Neuron (in vitro differentiated cells): ENCODE measurements at regions not wholly inside any gene's neighbourhood (a gene's known extent, or its start where the extent isn't known, plus 50 kb on each side); places are given as distances from the start of the nearest gene placed in this dataset.
"Not testable (repeated sequence)": the region's sequence is repeated elsewhere in the genome, so short reads cannot be mapped to it uniquely, and the experiment has no call there.

ENCODE experiments used
- H2AFZ ChIP-seq: one replicate; pipeline ENCODE4 v1.6.1; 2013; ENCODE audit warnings: low read depth, mild to moderate bottlenecking, inconsistent platforms, low read length, moderate library complexity
- H3K27me3 ChIP-seq: one replicate; pipeline ENCODE4 v1.6.1; 2013; ENCODE audit warnings: low read length; ENCODE audit not compliant: insufficient read depth
- H3K36me3 ChIP-seq: one replicate; pipeline ENCODE4 v1.6.1; 2013; ENCODE audit warnings: low read length; ENCODE audit not compliant: insufficient read depth
- H3K4me1 ChIP-seq: one replicate; pipeline ENCODE4 v1.6.1; 2013; ENCODE audit warnings: low read length; ENCODE audit not compliant: insufficient read depth
- H3K4me3 ChIP-seq: 2 replicates; pipeline ENCODE4 v1.5.1; 2013; ENCODE audit warnings: mild to moderate bottlenecking, low read length, moderate library complexity
- H3K9me3 ChIP-seq: one replicate; pipeline ENCODE4 v1.6.1; 2013; ENCODE audit warnings: low read length

GRCh38 chr1:78289603-78290002, 201.2 kb upstream of the PTGFR start:
- no peaks in the 10 kb centered on the region for H3K4me1 ChIP-seq
- no peak overlapping the region for H3K4me3 ChIP-seq
- no peak overlapping the region for H2AFZ ChIP-seq
- no peaks in the 10 kb centered on the region for H3K36me3 ChIP-seq
- no peaks in the 10 kb centered on the region for H3K9me3 ChIP-seq
- H3K27me3 ChIP-seq: no peaks in the 10 kb centered on the region

- no peaks in the 10 kb centered on the region for H3K27me3 ChIP-seq
- no peak overlapping the region for H3K4me3 ChIP-seq
- H3K9me3 ChIP-seq: no peaks in the 10 kb centered on the region
- no peaks in the 10 kb centered on the region for H3K4me1 ChIP-seq
- no peak overlapping the region for H2AFZ ChIP-seq
- H3K36me3 ChIP-seq: no peaks in the 10 kb centered on the region
Observed at GRCh38 chr1:78291418-78291817, 199.4 kb upstream of the PTGFR start.

- H3K9me3 ChIP-seq: no peaks in the 10 kb centered on the region
- H3K36me3 ChIP-seq: no peaks in the 10 kb centered on the region
- no peak overlapping the region for H2AFZ ChIP-seq
- no peak overlapping the region for H3K4me3 ChIP-seq
- H3K27me3 ChIP-seq: no peaks in the 10 kb centered on the region
- no peaks in the 10 kb centered on the region for H3K4me1 ChIP-seq
Observed at GRCh38 chr1:78291872-78292271, 198.9 kb upstream of the PTGFR start.

- Histone ChIP-seq H3K4me1 (no peaks in the 10 kb centered on the region), H3K9me3 (no peaks in the 10 kb centered on the region), H2AFZ (no peak overlapping the region), H3K36me3 (no peaks in the 10 kb centered on the region), H3K4me3 (no peak overlapping the region), H3K27me3 (no peaks in the 10 kb centered on the region)
Observed at GRCh38 chr1:78292361-78292760, 198.4 kb upstream of the PTGFR start.

- no peak overlapping the region for H3K4me3 ChIP-seq
- no peaks in the 10 kb centered on the region for H3K9me3 ChIP-seq
- no peaks in the 10 kb centered on the region for H3K27me3 ChIP-seq
- no peaks in the 10 kb centered on the region for H3K4me1 ChIP-seq
- H2AFZ ChIP-seq: no peak overlapping the region
- no peaks in the 10 kb centered on the region for H3K36me3 ChIP-seq
Observed at GRCh38 chr1:78297836-78298235, 192.9 kb upstream of the PTGFR start.

- Histone ChIP-seq H3K4me3 (no peak overlapping the region), H3K36me3 (no peaks in the 10 kb centered on the region), H3K9me3 (no peaks in the 10 kb centered on the region), H2AFZ (no peak overlapping the region), H3K27me3 (no peaks in the 10 kb centered on the region), H3K4me1 (no peaks in the 10 kb centered on the region)
Observed at GRCh38 chr1:78298349-78298748, 192.4 kb upstream of the PTGFR start.

GRCh38 chr1:78301141-78301540, 189.6 kb upstream of the PTGFR start:
- no peak overlapping the region for H3K4me3 ChIP-seq

GRCh38 chr1:78303620-78304019, 187.2 kb upstream of the PTGFR start:
- no peak overlapping the region for H2AFZ ChIP-seq
- H3K36me3 ChIP-seq: no peaks in the 10 kb centered on the region
- H3K27me3 ChIP-seq: no peaks in the 10 kb centered on the region
- H3K4me1 ChIP-seq: no peaks in the 10 kb centered on the region
- H3K4me3 ChIP-seq: no peak overlapping the region
- no peaks in the 10 kb centered on the region for H3K9me3 ChIP-seq

More at GRCh38 chr1:78301141-78301540, 189.6 kb upstream of the PTGFR start:
- H3K36me3 ChIP-seq: no peaks in the 10 kb centered on the region
- no peaks in the 10 kb centered on the region for H3K27me3 ChIP-seq
- H3K9me3 ChIP-seq: no peaks in the 10 kb centered on the region
- H2AFZ ChIP-seq: no peak overlapping the region
- H3K4me1 ChIP-seq: no peaks in the 10 kb centered on the region

GRCh38 chr1:78304341-78304740, 186.4 kb upstream of the PTGFR start:
- H2AFZ ChIP-seq: no peak overlapping the region
- no peaks in the 10 kb centered on the region for H3K9me3 ChIP-seq

GRCh38 chr1:78304761-78305160, 186.0 kb upstream of the PTGFR start:
- H3K27me3 ChIP-seq: no peaks in the 10 kb centered on the region
- H3K4me3 ChIP-seq: no peak overlapping the region
- H3K9me3 ChIP-seq: no peaks in the 10 kb centered on the region

More at GRCh38 chr1:78304341-78304740, 186.4 kb upstream of the PTGFR start:
- H3K4me3 ChIP-seq: no peak overlapping the region
- no peaks in the 10 kb centered on the region for H3K27me3 ChIP-seq
- no peaks in the 10 kb centered on the region for H3K36me3 ChIP-seq
- no peaks in the 10 kb centered on the region for H3K4me1 ChIP-seq

GRCh38 chr1:78310261-78310660, 180.5 kb upstream of the PTGFR start:
- H3K27me3 ChIP-seq, H3K36me3 ChIP-seq, H3K9me3 ChIP-seq, H2AFZ ChIP-seq, H3K4me1 ChIP-seq, H3K4me3 ChIP-seq: not testable (repeated sequence)

More at GRCh38 chr1:78304761-78305160, 186.0 kb upstream of the PTGFR start:
- H3K36me3 ChIP-seq: no peaks in the 10 kb centered on the region
- H2AFZ ChIP-seq: no peak overlapping the region
- no peaks in the 10 kb centered on the region for H3K4me1 ChIP-seq

- Histone ChIP-seq H3K27me3 (no peaks in the 10 kb centered on the region), H2AFZ (no peak overlapping the region), H3K36me3 (no peaks in the 10 kb centered on the region), H3K4me3 (no peak overlapping the region), H3K9me3 (no peaks in the 10 kb centered on the region), H3K4me1 (no peaks in the 10 kb centered on the region)
Observed at GRCh38 chr1:78318011-78318410, 172.8 kb upstream of the PTGFR start.

GRCh38 chr1:78319603-78320002, 171.2 kb upstream of the PTGFR start:
- no peaks in the 10 kb centered on the region for H3K27me3 ChIP-seq
- H2AFZ ChIP-seq: no peak overlapping the region
- H3K4me1 ChIP-seq: no peaks in the 10 kb centered on the region
- no peaks in the 10 kb centered on the region for H3K36me3 ChIP-seq
- H3K4me3 ChIP-seq: no peak overlapping the region
- no peaks in the 10 kb centered on the region for H3K9me3 ChIP-seq

GRCh38 chr1:78322928-78323680, 167.7 kb upstream of the PTGFR start:
- Histone ChIP-seq H3K4me1 (no peaks in the 10 kb centered on the region), H3K36me3 (no peaks in the 10 kb centered on the region), H3K4me3 (no peak overlapping the region), H3K9me3 (no peaks in the 10 kb centered on the region), H3K27me3 (no peaks in the 10 kb centered on the region), H2AFZ (no peak overlapping the region)
